Panc1 (cell line): ENCODE measurements at regions not wholly inside any gene's neighbourhood (a gene's known extent, or its start where the extent isn't known, plus 50 kb on each side); places are given as distances from the start of the nearest gene placed in this dataset.

Experiments
- ATAC-seq: fragments of 200-7000 bp; cut with Tn5 transposase; 2 replicates; pipeline ENCODE4 v1.9.1; 2020; ENCODE audit warnings: mild to moderate bottlenecking, moderate library complexity
- BruUV-seq: library from RNA; stranded (reverse); fragments of 400-500 nt; replicated peaks from 2 replicates; lab custom pipeline; 2021; lab: Mats Ljungman, UMichigan
- CTCF ChIA-PET: fragments of 300-600 bp; sonication (Branson Sonifier 250); formaldehyde crosslinking; loops from one replicate; lab custom pipeline; 2022; ENCODE audit warnings: antibody characterized with exemption; lab: Charles Lee
- POLR2A ChIA-PET: fragments of 300-600 bp; sonication (Branson Sonifier 250); formaldehyde crosslinking; loops from one replicate; lab custom pipeline; 2022; ENCODE audit warnings: antibody characterized with exemption; lab: Charles Lee
- DNase-seq: peaks from one replicate; pipeline ENCODE4 v3.0.0-alpha.2; 2010; ENCODE audit warnings: low read depth, low spot score
- H3K27ac ChIP-seq: 2 replicates; pipeline ENCODE4 v1.5.1; 2011; ENCODE audit warnings: mild to moderate bottlenecking, low read length, inconsistent platforms
- H3K27me3 ChIP-seq: fragments of 200-500 bp; sonication (Bioruptor generic); 2 replicates; pipeline ENCODE4 v1.6.0; 2014; ENCODE audit warnings: low read length, inconsistent platforms; ENCODE audit not compliant: control insufficient read depth, insufficient read depth
- H3K36me3 ChIP-seq: fragments of 200-500 bp; sonication (Bioruptor generic); 2 replicates; pipeline ENCODE4 v1.5.1; 2014; ENCODE audit warnings: inconsistent platforms, mild to moderate bottlenecking, low read length, moderate library complexity; ENCODE audit not compliant: control insufficient read depth, insufficient read depth
- H3K4me1 ChIP-seq: 2 replicates; pipeline ENCODE4 v1.5.1; 2011; ENCODE audit warnings: inconsistent platforms, mild to moderate bottlenecking, low read length, moderate library complexity; ENCODE audit not compliant: control insufficient read depth, insufficient read depth
- H3K4me3 ChIP-seq, 2 experiments: 2 replicates each; pipeline ENCODE4 v1.5.1; 2011 to 2012; ENCODE audit warnings: low read depth in 2 of 2, low read length in 2 of 2, mild to moderate bottlenecking in 2 of 2, inconsistent platforms in 1 of 2, moderate library complexity in 1 of 2
- H3K9me3 ChIP-seq: fragments of 200-500 bp; sonication (Bioruptor generic); 2 replicates; pipeline ENCODE4 v1.5.1; 2014; ENCODE audit warnings: low read depth, mild to moderate bottlenecking, inconsistent platforms, low read length, moderate library complexity; ENCODE audit not compliant: control insufficient read depth, insufficient read depth
- CTCF ChIP-seq: fragments of 450-650 bp; IDR thresholded peaks from 2 replicates; pipeline ENCODE4 v1.5.1; 2017; ENCODE audit warnings: mild to moderate bottlenecking
- POLR2AphosphoS5 ChIP-seq: IDR thresholded peaks from 2 replicates; pipeline ENCODE4 v1.6.1; 2012; ENCODE audit warnings: mild to moderate bottlenecking, low read depth, low read length, moderate library complexity
- REST ChIP-seq, 2 experiments: IDR thresholded peaks; 2 replicates each; pipeline ENCODE4 v1.6.1; 2011 to 2012; ENCODE audit warnings: low read depth in 2 of 2, control low read depth in 1 of 2, low read length in 1 of 2, mild to moderate bottlenecking in 1 of 2, moderate library complexity in 1 of 2; ENCODE audit not compliant: insufficient read depth in 1 of 2
- SIN3A ChIP-seq: IDR thresholded peaks from 2 replicates; pipeline ENCODE4 v1.6.1; 2012; ENCODE audit warnings: low read depth, mild to moderate bottlenecking, low read length, moderate library complexity, borderline replicate concordance; ENCODE audit not compliant: insufficient read depth
- TCF7L2 ChIP-seq: IDR thresholded peaks from 2 replicates; pipeline ENCODE4 v1.6.1; 2011; ENCODE audit warnings: mild to moderate bottlenecking, low read depth, low read length, inconsistent platforms
- in situ Hi-C: cut with HindIII; loops from 2 replicates; pipeline ENCODE4 v1.10.0; 2016; ENCODE audit warnings: low sequenced_read_pairs, low pct_unique_long_range_greater_than_20kb
- intact Hi-C: fragments of 100-400 bp; cut with micrococcal nuclease; formaldehyde crosslinking; loops from one replicate; pipeline ENCODE4 v1.10.0; 2022; ENCODE audit not compliant: unreplicated experiment

- ChIA-PET POLR2A (no interaction called here), CTCF (no interaction called here)
- ATAC-seq (no peak), DNase-seq (no peak)
- intact Hi-C loops = no loop called here
- Histone ChIP-seq H3K36me3 (no peaks in the 10 kb centered on the region), H3K9me3 (no peaks in the 10 kb centered on the region), H3K4me3 (no peak overlapping the region), H3K4me1 (no peaks in the 10 kb centered on the region), H3K27me3 (no peaks in the 10 kb centered on the region), H3K27ac (no peak overlapping the region)
- TF ChIP-seq SIN3A = no peak
- no peak for TF ChIP-seq TCF7L2
- no peak for TF ChIP-seq REST (IDR thresholded peaks at IDR 0.05; ENCODE audit: insufficient read depth in 1 of 2, low read depth in 2 of 2, low read length in 1 of 2)
- TF ChIP-seq CTCF = no peak
- TF ChIP-seq POLR2AphosphoS5 = no peak
- BruUV-seq = no TSS peak
- in situ Hi-C loops = no loop called here
Observed at GRCh38 chr4:108428923-108429322, 191.5 kb upstream of the RPL34 start.

GRCh38 chr4:108427946-108428485 is 192.4 kb upstream of the RPL34 start:
- ATAC-seq (no peak), DNase-seq (no peak)
- intact Hi-C loops (no loop called here), in situ Hi-C loops (no loop called here)
- Histone ChIP-seq H3K36me3 (no peaks in the 10 kb centered on the region), H3K4me1 (no peaks in the 10 kb centered on the region), H3K27ac (no peak overlapping the region), H3K27me3 (no peaks in the 10 kb centered on the region), H3K4me3 (no peak overlapping the region), H3K9me3 (no peaks in the 10 kb centered on the region)
- BruUV-seq = no TSS peak
- POLR2A ChIA-PET = no interaction called here
- TF ChIP-seq REST (IDR thresholded peaks at IDR 0.05; ENCODE audit: insufficient read depth in 1 of 2, low read depth in 2 of 2, low read length in 1 of 2) = no peak
- TF ChIP-seq CTCF = no peak
- no peak for TF ChIP-seq TCF7L2
- no peak for TF ChIP-seq SIN3A
- no peak for TF ChIP-seq POLR2AphosphoS5
- CTCF ChIA-PET = no interaction called here
